ENCODE measurements at regions not wholly inside any gene's neighbourhood (a gene's known extent, or its start where the extent isn't known, plus 50 kb on each side); places are given as distances from the start of the nearest gene placed in this dataset.

GRCh38 chr3:10555263-10555662 lies 49.9 kb upstream of the ATP2B2 start:
- no peaks in the 10 kb centered on the region for H3K36me3 ChIP-seq
- intact Hi-C loops (cut with DNase I) = no loop called here
- H3K27ac ChIP-seq = no peak overlapping the region
- WGBS = 86% methylated on average over 1 of the region's 1 CpG
- DNase-seq (ENCODE audit: low spot score) = no peak
- no peak overlapping the region for H3K4me3 ChIP-seq
- H3K27me3 ChIP-seq (replicated peaks; ENCODE audit: insufficient read depth) = no peaks in the 10 kb centered on the region
- TF ChIP-seq POLR2AphosphoS5 (IDR thresholded peaks at IDR 0.05) (no peak), POLR2A (IDR thresholded peaks at IDR 0.05) (no peak)
- TF ChIP-seq, protein P1, sequence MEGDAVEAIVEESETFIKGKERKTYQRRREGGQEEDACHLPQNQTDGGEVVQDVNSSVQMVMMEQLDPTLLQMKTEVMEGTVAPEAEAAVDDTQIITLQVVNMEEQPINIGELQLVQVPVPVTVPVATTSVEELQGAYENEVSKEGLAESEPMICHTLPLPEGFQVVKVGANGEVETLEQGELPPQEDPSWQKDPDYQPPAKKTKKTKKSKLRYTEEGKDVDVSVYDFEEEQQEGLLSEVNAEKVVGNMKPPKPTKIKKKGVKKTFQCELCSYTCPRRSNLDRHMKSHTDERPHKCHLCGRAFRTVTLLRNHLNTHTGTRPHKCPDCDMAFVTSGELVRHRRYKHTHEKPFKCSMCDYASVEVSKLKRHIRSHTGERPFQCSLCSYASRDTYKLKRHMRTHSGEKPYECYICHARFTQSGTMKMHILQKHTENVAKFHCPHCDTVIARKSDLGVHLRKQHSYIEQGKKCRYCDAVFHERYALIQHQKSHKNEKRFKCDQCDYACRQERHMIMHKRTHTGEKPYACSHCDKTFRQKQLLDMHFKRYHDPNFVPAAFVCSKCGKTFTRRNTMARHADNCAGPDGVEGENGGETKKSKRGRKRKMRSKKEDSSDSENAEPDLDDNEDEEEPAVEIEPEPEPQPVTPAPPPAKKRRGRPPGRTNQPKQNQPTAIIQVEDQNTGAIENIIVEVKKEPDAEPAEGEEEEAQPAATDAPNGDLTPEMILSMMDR (IDR thresholded peaks at IDR 0.05) = no peak
- no peaks in the 10 kb centered on the region for H3K9me3 ChIP-seq
- no peaks in the 10 kb centered on the region for H3K4me1 ChIP-seq (replicated peaks)

- DNase-seq (ENCODE audit: low spot score) = no peak
Measured at GRCh38 chr3:10556312-10556711, 50.9 kb upstream of the ATP2B2 start.

DNA sequence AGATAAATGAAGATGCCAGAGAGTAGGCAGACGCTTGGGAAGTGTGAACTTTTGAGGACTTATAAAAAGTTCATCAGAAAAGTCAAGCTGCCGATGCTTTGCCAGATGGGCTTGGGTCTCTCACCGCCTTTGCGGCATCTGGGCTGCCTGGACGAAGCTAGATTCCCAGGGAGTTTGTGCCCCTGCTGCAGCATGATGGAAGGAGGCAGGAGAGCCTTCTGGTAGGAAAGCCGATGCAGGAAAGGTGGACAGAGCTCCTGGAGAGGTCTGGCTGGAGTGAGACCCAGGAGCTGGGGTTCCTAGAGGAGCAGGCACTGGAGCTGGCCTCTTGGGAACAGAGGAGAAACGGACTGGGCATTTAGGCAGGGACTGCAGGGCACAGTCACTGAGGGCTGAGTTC lies 51.9 kb upstream of the ATP2B2 start:
- no peak for TF ChIP-seq POLR2AphosphoS5 (IDR thresholded peaks at IDR 0.05)
- H3K4me3 ChIP-seq = no peak overlapping the region
- H3K36me3 ChIP-seq = no peaks in the 10 kb centered on the region
- 81% methylated on average over 7 of the region's 7 CpGs for WGBS
- no peaks in the 10 kb centered on the region for H3K9me3 ChIP-seq
- no peak overlapping the region for H3K27ac ChIP-seq
- H3K27me3 ChIP-seq (replicated peaks; ENCODE audit: insufficient read depth) = no peaks in the 10 kb centered on the region
- no peak for DNase-seq (ENCODE audit: low spot score)
- no peaks in the 10 kb centered on the region for H3K4me1 ChIP-seq (replicated peaks)
- intact Hi-C loops (cut with DNase I) = no loop called here

More at GRCh38 chr3:10556312-10556711, 50.9 kb upstream of the ATP2B2 start:
- H3K36me3 ChIP-seq = no peaks in the 10 kb centered on the region
- no peaks in the 10 kb centered on the region for H3K4me1 ChIP-seq (replicated peaks)
- no peak overlapping the region for H3K27ac ChIP-seq
- intact Hi-C loops (cut with DNase I) = no loop called here
- no peak for TF ChIP-seq POLR2AphosphoS5 (IDR thresholded peaks at IDR 0.05)
- TF ChIP-seq, protein P1 (IDR thresholded peaks at IDR 0.05) = no peak
- no peak for TF ChIP-seq POLR2A (IDR thresholded peaks at IDR 0.05)
- H3K4me3 ChIP-seq = no peak overlapping the region
- no peaks in the 10 kb centered on the region for H3K9me3 ChIP-seq
- 61% methylated on average over 7 of the region's 7 CpGs for WGBS
- H3K27me3 ChIP-seq (replicated peaks; ENCODE audit: insufficient read depth) = no peaks in the 10 kb centered on the region

DNA sequence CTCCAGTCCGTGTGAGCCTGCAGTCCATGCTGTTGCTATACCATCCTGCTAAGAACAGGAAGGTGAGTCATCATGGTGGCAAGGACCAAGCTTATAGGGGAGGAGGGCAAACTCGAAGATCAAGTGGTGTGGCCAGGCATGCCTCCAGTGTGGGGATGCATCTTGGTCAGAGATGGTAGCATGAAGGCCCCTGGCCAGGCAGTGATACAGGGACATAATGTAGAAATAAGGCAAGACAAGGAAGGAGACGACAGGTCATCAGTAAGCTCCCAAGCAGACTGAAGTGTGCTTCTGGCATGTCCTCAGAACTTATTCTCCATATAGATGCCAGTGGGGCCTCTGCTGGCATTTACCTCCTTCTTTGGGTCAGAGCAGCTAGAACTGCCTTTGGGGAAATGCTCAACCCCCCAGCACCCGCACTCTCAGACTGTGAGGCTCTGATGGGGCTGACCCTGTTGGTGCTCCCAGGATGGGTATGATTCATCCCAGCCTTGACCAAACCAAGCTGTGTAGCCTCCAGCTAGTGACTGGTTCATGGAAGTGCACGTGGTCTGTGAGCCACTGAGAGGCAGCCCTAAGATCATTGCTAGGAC lies 52.5 kb upstream of the ATP2B2 start:
- 67% methylated on average over 5 of the region's 5 CpGs for WGBS

DNA sequence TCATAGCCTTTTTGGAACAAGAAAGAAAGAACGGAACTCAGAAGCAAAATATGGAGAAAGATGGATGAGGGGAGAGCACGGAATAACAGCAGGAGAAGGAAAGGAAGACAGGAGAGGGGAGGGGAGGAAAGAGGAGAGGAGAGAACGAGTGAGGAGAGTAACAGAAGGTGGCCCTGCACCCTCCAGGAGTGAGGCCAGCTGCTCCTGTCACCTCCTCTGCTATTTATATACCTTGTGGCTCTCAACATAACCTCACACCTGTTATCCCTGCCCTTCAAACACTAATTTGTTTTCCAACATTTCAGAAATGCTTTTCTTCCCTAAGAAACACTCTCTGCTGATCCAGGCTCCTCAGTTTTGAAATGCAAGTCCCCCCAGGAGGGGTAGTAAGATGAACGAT lies 53.4 kb upstream of the ATP2B2 start:
- DNase-seq (ENCODE audit: low spot score) = no peak
- H3K27ac ChIP-seq = no peak overlapping the region
- 39% methylated on average over 4 of the region's 4 CpGs for WGBS

More for the DNA sequence above, 52.5 kb upstream of the ATP2B2 start:
- Histone ChIP-seq H3K27ac (no peak overlapping the region), H3K4me3 (no peak overlapping the region), H3K9me3 (no peaks in the 10 kb centered on the region), H3K27me3 (replicated peaks; ENCODE audit: insufficient read depth) (no peaks in the 10 kb centered on the region), H3K36me3 (no peaks in the 10 kb centered on the region), H3K4me1 (replicated peaks) (no peaks in the 10 kb centered on the region)
- no peak for DNase-seq (ENCODE audit: low spot score)
- intact Hi-C loops (cut with DNase I) = no loop called here
- TF ChIP-seq POLR2AphosphoS5 (IDR thresholded peaks at IDR 0.05) = no peak
- TF ChIP-seq POLR2A (IDR thresholded peaks at IDR 0.05) = no peak
- TF ChIP-seq, protein P1 (IDR thresholded peaks at IDR 0.05) = no peak

More for the DNA sequence above, 53.4 kb upstream of the ATP2B2 start:
- H3K4me1 ChIP-seq (replicated peaks) = no peaks in the 10 kb centered on the region
- TF ChIP-seq POLR2A (IDR thresholded peaks at IDR 0.05) (no peak), POLR2AphosphoS5 (IDR thresholded peaks at IDR 0.05) (no peak)
- TF ChIP-seq, protein P1 (IDR thresholded peaks at IDR 0.05) = no peak
- no peak overlapping the region for H3K4me3 ChIP-seq
- intact Hi-C loops (cut with DNase I) = no loop called here
- H3K9me3 ChIP-seq = no peaks in the 10 kb centered on the region
- no peaks in the 10 kb centered on the region for H3K36me3 ChIP-seq
- no peaks in the 10 kb centered on the region for H3K27me3 ChIP-seq (replicated peaks; ENCODE audit: insufficient read depth)

Measured in prostate gland (tissue), 2 donors.